GM21576 (cell line): ENCODE measurements at regions not wholly inside any gene's neighbourhood (a gene's known extent, or its start where the extent isn't known, plus 50 kb on each side); places are given as distances from the start of the nearest gene placed in this dataset.

Source experiments
- ATAC-seq: cut with Tn5 transposase; IDR thresholded peaks from one replicate; pipeline ENCODE4 v1.9.1; 2021; ENCODE audit warnings: mild to moderate bottlenecking, moderate library complexity; ENCODE audit not compliant: unreplicated experiment

GRCh38 chr2:219692521-219692920, 65.1 kb downstream of the SLC4A3 start:
- no peak for ATAC-seq

- ATAC-seq: no peak
Measured at GRCh38 chr2:219695145-219695709, 67.8 kb downstream of the SLC4A3 start.

GRCh38 chr2:219697811-219698747, 70.6 kb downstream of the SLC4A3 start:
- ATAC-seq: no peak

- no peak for ATAC-seq
Measured at GRCh38 chr2:219698748-219699439, 71.5 kb downstream of the SLC4A3 start.

- ATAC-seq: no peak
Measured at GRCh38 chr2:219699440-219699821, 72.0 kb downstream of the SLC4A3 start.

GRCh38 chr2:219701847-219702634, 74.6 kb downstream of the SLC4A3 start:
- no peak for ATAC-seq

- ATAC-seq: no peak
Measured at GRCh38 chr2:219702796-219703545, 75.5 kb downstream of the SLC4A3 start.

- no peak for ATAC-seq
Measured at GRCh38 chr2:219704878-219705277, 77.4 kb downstream of the SLC4A3 start.

GRCh38 chr2:219706823-219707281, 79.4 kb downstream of the SLC4A3 start:
- ATAC-seq: no peak

GRCh38 chr2:219707496-219708285, 80.3 kb downstream of the SLC4A3 start:
- no peak for ATAC-seq

- no peak for ATAC-seq
Measured at GRCh38 chr2:219709331-219709761, 81.9 kb downstream of the SLC4A3 start.

GRCh38 chr2:219713110-219713509, 85.7 kb downstream of the SLC4A3 start:
- ATAC-seq: peak; percentile 62

GRCh38 chr2:219714681-219715400, 87.4 kb downstream of the SLC4A3 start:
- no peak for ATAC-seq

GRCh38 chr2:219718066-219718465, 90.6 kb downstream of the SLC4A3 start:
- no peak for ATAC-seq

GRCh38 chr2:219719521-219719920, 92.1 kb downstream of the SLC4A3 start:
- no peak for ATAC-seq

- no peak for ATAC-seq
Measured at GRCh38 chr2:219720956-219721355, 93.5 kb downstream of the SLC4A3 start.

- ATAC-seq: no peak
Measured at GRCh38 chr2:219722276-219722879, 94.9 kb downstream of the SLC4A3 start.

GRCh38 chr2:219723311-219723710, 95.9 kb downstream of the SLC4A3 start:
- ATAC-seq: no peak
